HEK293T (cell line): ENCODE measurements at regions not wholly inside any gene's neighbourhood (a gene's known extent, or its start where the extent isn't known, plus 50 kb on each side); places are given as distances from the start of the nearest gene placed in this dataset.

Experiments
- CTCF ChIA-PET: fragments of 350-600 bp; formaldehyde crosslinking; extraction: SDS; loops from one replicate; lab custom pipeline; 2021; ENCODE audit warnings: antibody characterized with exemption, inconsistent platforms; lab: Yijun Ruan, JAX
- POLR2A ChIA-PET: fragments of 350-600 bp; formaldehyde crosslinking; extraction: SDS; loops from one replicate; lab custom pipeline; 2020; ENCODE audit warnings: antibody characterized with exemption, inconsistent platforms; lab: Yijun Ruan, JAX
- DNase-seq: peaks from one replicate; pipeline ENCODE4 v3.0.0; 2012; ENCODE audit warnings: mixed read lengths; ENCODE audit errors: extremely low spot score
- ARNT ChIP-seq: fragments of 450-650 bp; IDR thresholded peaks from 2 replicates; pipeline ENCODE4 v1.6.1; 2017; ENCODE audit warnings: mild to moderate bottlenecking
- BHLHE40 ChIP-seq: fragments of 450-650 bp; IDR thresholded peaks from 2 replicates; pipeline ENCODE4 v1.6.1; 2016; ENCODE audit warnings: mild to moderate bottlenecking, moderate library complexity, borderline replicate concordance
- CTBP1 ChIP-seq: fragments of 450-650 bp; IDR thresholded peaks from 2 replicates; pipeline ENCODE4 v1.6.1; 2016; ENCODE audit warnings: borderline replicate concordance
- ELF4 ChIP-seq: fragments of 450-650 bp; IDR thresholded peaks from 2 replicates; pipeline ENCODE4 v1.6.1; 2017; ENCODE audit warnings: antibody characterized with exemption
- FOXA1 ChIP-seq: fragments of 450-650 bp; IDR thresholded peaks from 2 replicates; pipeline ENCODE4 v1.6.1; 2016; ENCODE audit warnings: mild to moderate bottlenecking
- FOXK2 ChIP-seq: fragments of 450-650 bp; IDR thresholded peaks from 2 replicates; pipeline ENCODE4 v1.6.1; 2016; ENCODE audit warnings: mild to moderate bottlenecking
- FOXM1 ChIP-seq: fragments of 450-650 bp; IDR thresholded peaks from 2 replicates; pipeline ENCODE4 v1.6.1; 2017; ENCODE audit warnings: mild to moderate bottlenecking, borderline replicate concordance
- HDGF ChIP-seq: fragments of 450-650 bp; IDR thresholded peaks from 2 replicates; pipeline ENCODE4 v1.6.1; 2017; ENCODE audit warnings: antibody characterized with exemption, borderline replicate concordance
- L3MBTL2 ChIP-seq: fragments of 450-650 bp; conservative IDR thresholded peaks from 2 replicates; pipeline ENCODE4 v1.6.1; 2016; ENCODE audit warnings: mild to moderate bottlenecking
- LEF1 ChIP-seq: fragments of 450-650 bp; IDR thresholded peaks from 2 replicates; pipeline ENCODE4 v1.6.1; 2017; ENCODE audit warnings: mild to moderate bottlenecking, borderline replicate concordance
- NFRKB ChIP-seq: fragments of 450-650 bp; IDR thresholded peaks from 2 replicates; pipeline ENCODE4 v1.6.1; 2016; ENCODE audit warnings: mild to moderate bottlenecking, moderate library complexity
- SP1 ChIP-seq: fragments of 450-650 bp; IDR thresholded peaks from 2 replicates; pipeline ENCODE4 v1.6.1; 2017
- SUZ12 ChIP-seq: fragments of 450-650 bp; IDR thresholded peaks from 2 replicates; pipeline ENCODE4 v1.6.1; 2016; ENCODE audit warnings: mild to moderate bottlenecking
- TARDBP ChIP-seq: fragments of 450-650 bp; IDR thresholded peaks from 2 replicates; pipeline ENCODE4 v1.6.1; 2016
- ZNF384 ChIP-seq: fragments of 450-650 bp; IDR thresholded peaks from 2 replicates; pipeline ENCODE4 v1.6.1; 2016
- TF ChIP-seq, protein P1 (sequence below): fragments of 450-650 bp; IDR thresholded peaks from 2 replicates; pipeline ENCODE4 v1.6.1; 2016

DNA sequence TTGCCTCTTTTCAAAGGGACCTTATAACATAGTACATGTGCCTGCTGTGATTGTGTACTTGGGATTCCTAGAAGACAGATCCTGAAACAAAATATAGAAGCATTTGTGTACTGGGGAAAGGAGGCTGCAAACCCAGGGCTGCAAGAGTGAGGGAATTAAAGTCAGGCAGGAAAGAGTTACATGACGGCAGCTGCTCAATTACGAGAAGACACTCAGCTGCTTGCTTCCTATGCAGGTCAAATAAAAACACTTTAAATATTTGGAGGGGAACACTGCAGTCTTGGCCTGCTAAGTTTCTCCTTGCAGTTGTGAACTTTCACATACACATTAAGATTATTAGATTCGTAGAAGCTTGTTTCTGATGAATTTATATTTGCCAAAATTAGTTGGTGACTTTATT, 191.9 kb upstream of the CXCL13 start:
- CTCF ChIA-PET = interaction anchor here (1.2 kb wide), 1 partner anchor 187 kb away, joined by 5 read pairs; no protein-coding TSS in a partner anchor
- DNase-seq = no peak
- POLR2A ChIA-PET = no interaction called here
- no peak for TF ChIP-seq ARNT
- no peak for TF ChIP-seq SUZ12
- no peak for TF ChIP-seq CTBP1
- no peak for TF ChIP-seq BHLHE40
- TF ChIP-seq LEF1 = no peak

DNA sequence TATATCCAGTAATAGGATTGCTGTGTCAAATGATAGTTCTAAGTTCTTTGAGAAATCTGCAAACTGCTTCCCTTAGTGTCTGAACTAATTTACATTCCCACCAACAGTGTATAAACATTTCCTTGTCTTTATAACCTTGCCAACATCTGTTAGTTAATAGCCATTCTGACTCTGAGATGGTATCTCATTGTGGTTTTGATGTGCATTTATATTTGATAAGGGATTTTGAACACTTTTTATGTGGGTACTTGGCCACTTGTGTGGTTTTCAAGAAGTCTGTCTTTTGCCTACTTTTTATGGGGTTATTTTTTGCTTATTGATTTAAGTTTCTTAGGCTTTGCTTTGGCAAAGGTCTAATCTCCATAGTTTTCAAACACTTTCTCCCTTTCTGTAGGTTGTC, 189.9 kb upstream of the CXCL13 start:
- CTCF ChIA-PET = no interaction called here
- no peak for DNase-seq
- TF ChIP-seq, protein P1, sequence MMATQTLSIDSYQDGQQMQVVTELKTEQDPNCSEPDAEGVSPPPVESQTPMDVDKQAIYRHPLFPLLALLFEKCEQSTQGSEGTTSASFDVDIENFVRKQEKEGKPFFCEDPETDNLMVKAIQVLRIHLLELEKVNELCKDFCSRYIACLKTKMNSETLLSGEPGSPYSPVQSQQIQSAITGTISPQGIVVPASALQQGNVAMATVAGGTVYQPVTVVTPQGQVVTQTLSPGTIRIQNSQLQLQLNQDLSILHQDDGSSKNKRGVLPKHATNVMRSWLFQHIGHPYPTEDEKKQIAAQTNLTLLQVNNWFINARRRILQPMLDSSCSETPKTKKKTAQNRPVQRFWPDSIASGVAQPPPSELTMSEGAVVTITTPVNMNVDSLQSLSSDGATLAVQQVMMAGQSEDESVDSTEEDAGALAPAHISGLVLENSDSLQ = no peak
- no peak for TF ChIP-seq TARDBP
- no peak for TF ChIP-seq FOXA1
- no peak for TF ChIP-seq HDGF
- TF ChIP-seq FOXM1 = no peak
- no peak for TF ChIP-seq SP1
- no peak for TF ChIP-seq ARNT
- TF ChIP-seq L3MBTL2 = no peak
- TF ChIP-seq FOXK2 = no peak
- no peak for TF ChIP-seq LEF1
- TF ChIP-seq BHLHE40 = no peak
- no peak for TF ChIP-seq NFRKB
- POLR2A ChIA-PET = no interaction called here

DNA sequence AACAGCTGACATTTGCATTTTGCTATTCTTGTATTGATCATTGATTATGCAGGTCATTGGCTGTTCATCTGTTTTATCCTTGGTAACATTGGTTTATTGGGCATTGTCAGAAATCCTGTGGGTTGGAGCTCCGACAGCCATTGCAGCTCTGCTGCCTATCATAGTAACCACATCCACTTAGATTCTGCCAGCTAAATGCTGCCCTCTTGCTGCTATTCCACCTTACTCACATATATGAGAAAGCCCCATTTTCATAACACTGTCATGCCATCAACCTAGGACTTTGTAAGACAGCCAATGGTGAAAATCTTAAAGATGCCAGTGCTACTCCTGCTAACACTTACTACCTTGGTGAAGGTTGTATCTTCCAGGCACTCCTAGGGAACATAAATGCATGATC, 187.3 kb upstream of the CXCL13 start:
- ChIA-PET POLR2A (no interaction called here), CTCF (interaction anchor here (0.7 to 1.2 kb wide), 5 partner anchors 11 to 376 kb away, joined by 3 to 5 read pairs (median 3); no protein-coding TSS in a partner anchor)
- TF ChIP-seq FOXM1 = no peak
- TF ChIP-seq SUZ12 = no peak
- TF ChIP-seq SP1 = no peak
- no peak for TF ChIP-seq ELF4
- no peak for TF ChIP-seq FOXA1
- no peak for TF ChIP-seq LEF1
- TF ChIP-seq ZNF384 = no peak
- peak; percentile 23 for DNase-seq

DNA sequence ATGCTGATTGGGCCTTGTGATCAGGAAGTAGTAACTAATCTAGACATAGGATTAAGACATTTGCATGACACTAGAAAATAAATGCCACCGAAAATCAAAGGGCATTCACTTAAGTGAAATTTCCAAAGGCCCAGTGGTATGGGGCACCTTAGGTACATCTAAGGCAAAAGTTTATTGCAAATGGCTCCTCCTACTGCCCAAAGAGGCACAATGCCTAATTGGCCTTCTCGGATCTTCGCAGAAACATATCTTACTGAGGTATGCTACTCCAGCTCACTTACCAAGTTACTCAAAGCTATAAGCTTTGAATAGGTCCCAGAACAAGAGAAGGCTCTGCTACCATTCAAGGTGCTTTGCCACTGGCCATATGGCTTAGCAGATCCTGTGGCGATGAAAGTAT, 174.8 kb upstream of the CXCL13 start:
- DNase-seq = no peak
- CTCF ChIA-PET = no interaction called here
- POLR2A ChIA-PET = no interaction called here
- TF ChIP-seq, protein P1 = no peak
- TF ChIP-seq ELF4 (no peak), SUZ12 (no peak), NFRKB (no peak), FOXA1 (no peak), L3MBTL2 (no peak), LEF1 (no peak), HDGF (no peak), FOXK2 (no peak), BHLHE40 (no peak), ZNF384 (no peak), FOXM1 (no peak), CTBP1 (no peak), TARDBP (no peak), SP1 (no peak), ARNT (no peak)

DNA sequence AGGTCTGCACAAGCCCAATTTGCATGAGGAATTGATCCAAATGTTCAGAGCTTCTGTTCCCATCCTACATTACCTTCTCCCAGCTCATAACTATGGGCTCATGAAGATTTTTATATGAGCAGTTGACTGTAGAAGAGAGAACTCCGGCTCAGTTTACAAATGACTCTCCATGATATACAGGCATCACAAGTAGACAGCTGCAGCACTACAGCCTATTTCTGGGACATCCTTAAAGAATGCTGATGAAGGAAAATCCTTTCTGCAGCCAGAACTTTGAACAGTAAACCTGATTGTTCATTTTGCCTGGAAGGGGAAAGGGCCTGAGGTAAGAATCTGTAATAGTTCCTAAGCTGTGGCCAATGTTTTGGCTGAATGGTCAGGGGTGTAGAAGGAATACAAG, 174.1 kb upstream of the CXCL13 start:
- ChIA-PET POLR2A (no interaction called here), CTCF (interaction anchor here (0.6 kb wide), 1 partner anchor 133 kb away, joined by 4 read pairs; no protein-coding TSS in a partner anchor)
- DNase-seq = no peak

DNA sequence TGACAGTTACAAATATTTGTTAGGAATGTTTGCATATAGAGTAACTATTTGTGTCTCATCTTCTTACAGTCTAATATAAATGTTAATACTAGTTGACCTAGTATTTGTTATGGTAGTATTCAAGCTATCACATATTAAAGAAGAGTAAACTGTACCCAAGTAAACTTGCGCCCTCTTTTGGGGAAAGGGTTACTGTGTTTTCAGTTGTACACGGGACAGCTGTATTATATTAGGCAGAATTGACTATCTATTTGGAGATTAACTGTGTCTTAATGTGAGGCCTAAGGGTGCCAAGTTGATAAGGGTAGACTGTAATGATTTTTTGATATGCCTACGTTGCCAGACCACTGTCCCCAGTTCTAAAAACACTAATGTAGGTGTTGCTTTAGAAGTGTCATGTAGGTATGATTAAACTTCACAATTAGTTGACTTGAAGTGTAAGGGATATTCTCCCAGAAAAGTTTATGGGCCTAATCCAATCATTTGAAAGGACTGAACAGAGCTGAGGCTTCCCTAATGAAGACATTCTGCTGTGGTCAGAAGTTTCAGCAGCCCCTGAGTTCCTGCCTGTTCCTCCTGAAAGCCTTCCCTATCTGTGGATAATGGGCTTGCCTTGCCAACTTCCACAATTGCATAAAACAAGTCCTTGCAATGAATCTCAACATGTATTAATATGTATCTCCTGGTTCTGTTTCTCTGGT, 172.8 kb upstream of the CXCL13 start:
- TF ChIP-seq SUZ12 (no peak), CTBP1 (no peak), HDGF (no peak), FOXA1 (no peak), LEF1 (no peak), FOXK2 (no peak), ELF4 (no peak)
- POLR2A ChIA-PET = no interaction called here
- CTCF ChIA-PET = interaction anchor here (1.0 to 1.4 kb wide), 2 partner anchors 17 to 71 kb away, joined by 3 read pairs; no protein-coding TSS in a partner anchor
- DNase-seq = no peak

More for the DNA sequence above, 174.1 kb upstream of the CXCL13 start:
- TF ChIP-seq LEF1 (no peak), FOXK2 (no peak), HDGF (no peak), L3MBTL2 (no peak), NFRKB (no peak), SUZ12 (no peak), FOXM1 (no peak), TARDBP (no peak), ELF4 (no peak), CTBP1 (no peak), BHLHE40 (no peak)

DNA sequence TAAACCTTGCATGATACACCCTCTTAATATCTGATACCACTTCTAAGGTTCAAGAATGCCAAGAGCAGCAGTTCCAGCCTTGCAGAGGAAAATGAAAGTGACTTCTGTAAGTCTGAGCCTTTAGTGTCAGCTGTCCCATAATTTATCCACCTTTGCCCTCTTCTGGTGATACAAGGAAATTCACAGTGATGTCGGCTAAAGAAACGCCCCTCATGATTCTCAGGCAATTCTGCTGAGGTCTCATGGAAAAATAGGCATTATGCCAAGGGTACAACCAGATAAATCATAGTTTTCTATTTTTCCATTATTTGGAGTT, 172.2 kb upstream of the CXCL13 start:
- DNase-seq = peak; percentile 69
- TF ChIP-seq BHLHE40 (no peak), SP1 (no peak), ARNT (no peak)
- TF ChIP-seq, protein P1 = peak; percentile 67
- POLR2A ChIA-PET = no interaction called here
- CTCF ChIA-PET = interaction anchor here (0.6 to 1.4 kb wide), 3 partner anchors 17 to 72 kb away, joined by 3 to 7 read pairs (median 3); no protein-coding TSS in a partner anchor
